IMR-90 (cell line): ENCODE measurements at regions not wholly inside any gene's neighbourhood (a gene's known extent, or its start where the extent isn't known, plus 50 kb on each side); places are given as distances from the start of the nearest gene placed in this dataset.

ENCODE experiments used
- ATAC-seq: fragments of 200-7000 bp; cut with Tn5 transposase; 2 replicates; pipeline ENCODE4 v1.9.1; 2020; ENCODE audit warnings: low read depth, mild to moderate bottlenecking, moderate library complexity
- BruUV-seq: library from RNA; stranded (reverse); fragments of 400-500 nt; replicated peaks from 2 replicates; lab custom pipeline; 2021; lab: Mats Ljungman, UMichigan
- CTCF ChIA-PET: fragments of 300-600 bp; formaldehyde crosslinking; extraction: SDS; loops from one replicate; lab custom pipeline; 2021; ENCODE audit warnings: antibody characterized with exemption; lab: Yijun Ruan, JAX
- POLR2A ChIA-PET: fragments of 300-600 bp; sonication (Branson Sonifier 250); formaldehyde crosslinking; loops from one replicate; lab custom pipeline; 2022; ENCODE audit warnings: antibody characterized with exemption; ENCODE audit not compliant: unreplicated experiment; lab: Charles Lee
- DNase-seq: peaks from one replicate; pipeline ENCODE4 v3.0.0; 2013
- H2AFZ ChIP-seq: replicated peaks from 2 replicates; pipeline ENCODE3; 2013; ENCODE audit warnings: low read length, mild to moderate bottlenecking; ENCODE audit not compliant: poor library complexity
- H2AK5ac ChIP-seq: 2 replicates; pipeline ENCODE4 v1.6.1; 2013; ENCODE audit warnings: low read depth, low read length, inconsistent platforms
- H2AK9ac ChIP-seq: replicated peaks from 2 replicates; pipeline ENCODE3; 2013; ENCODE audit warnings: mild to moderate bottlenecking, low read depth, low read length, moderate library complexity; ENCODE audit not compliant: poor library complexity
- H2BK120ac ChIP-seq: 2 replicates; pipeline ENCODE4 v1.6.1; 2013; ENCODE audit warnings: low read depth, low read length, inconsistent platforms
- H2BK15ac ChIP-seq: 3 replicates; pipeline ENCODE4 v1.6.1; 2013; ENCODE audit warnings: low read depth, low read length, inconsistent platforms
- H2BK20ac ChIP-seq: 2 replicates; pipeline ENCODE4 v1.6.1; 2013; ENCODE audit warnings: low read depth, mild to moderate bottlenecking, inconsistent platforms, low read length, moderate library complexity
- H2BK5ac ChIP-seq: 2 replicates; pipeline ENCODE4 v1.6.1; 2013; ENCODE audit warnings: mild to moderate bottlenecking, low read depth, low read length, inconsistent platforms; ENCODE audit not compliant: poor library complexity, severe bottlenecking
- H3K14ac ChIP-seq: replicated peaks from 2 replicates; pipeline ENCODE4 v1.6.1; 2013; ENCODE audit warnings: low read depth, low read length, inconsistent platforms
- H3K18ac ChIP-seq: 2 replicates; pipeline ENCODE4 v1.6.1; 2013; ENCODE audit warnings: low read depth, low read length, control low read depth
- H3K23ac ChIP-seq: 2 replicates; pipeline ENCODE4 v1.6.1; 2013; ENCODE audit warnings: low read depth, low read length, inconsistent platforms
- H3K27ac ChIP-seq: 2 replicates; pipeline ENCODE4 v1.5.1; 2013; ENCODE audit warnings: mild to moderate bottlenecking, control low read depth, low read length; ENCODE audit not compliant: insufficient read depth
- H3K27me3 ChIP-seq: 2 replicates; pipeline ENCODE4 v1.6.1; 2013; ENCODE audit warnings: low read length; ENCODE audit not compliant: control insufficient read depth, insufficient read depth
- H3K36me3 ChIP-seq: 2 replicates; pipeline ENCODE4 v1.6.1; 2013; ENCODE audit warnings: low read length, mixed read lengths; ENCODE audit not compliant: control insufficient read depth, insufficient read depth
- H3K4ac ChIP-seq: 2 replicates; pipeline ENCODE4 v1.6.1; 2013; ENCODE audit warnings: low read depth, low read length, inconsistent platforms
- H3K4me1 ChIP-seq: 2 replicates; pipeline ENCODE4 v1.6.1; 2013; ENCODE audit warnings: low read length, mixed read lengths; ENCODE audit not compliant: control insufficient read depth, insufficient read depth
- H3K4me2 ChIP-seq: 2 replicates; pipeline ENCODE4 v1.6.1; 2013; ENCODE audit warnings: low read depth, mild to moderate bottlenecking, control low read depth, low read length, moderate library complexity
- H3K4me3 ChIP-seq: 2 replicates; pipeline ENCODE4 v1.5.1; 2013; ENCODE audit warnings: low read depth, mild to moderate bottlenecking, control low read depth, low read length, moderate library complexity; ENCODE audit not compliant: insufficient read depth
- H3K56ac ChIP-seq: 2 replicates; pipeline ENCODE4 v1.6.1; 2013; ENCODE audit warnings: low read length, inconsistent platforms; ENCODE audit not compliant: insufficient read depth; ENCODE audit errors: extremely low read depth
- H3K79me1 ChIP-seq, 2 experiments: 2 replicates each; pipeline ENCODE4 v1.6.1; 2013; ENCODE audit warnings: low read length in 2 of 2, inconsistent platforms in 1 of 2, low read depth in 1 of 2
- H3K9ac ChIP-seq: 2 replicates; pipeline ENCODE4 v1.6.1; 2013; ENCODE audit warnings: low read depth, low read length, control low read depth
- H3K9me1 ChIP-seq: 2 replicates; pipeline ENCODE4 v1.6.1; 2013; ENCODE audit warnings: low read length, inconsistent platforms; ENCODE audit not compliant: insufficient read depth
- H3K9me3 ChIP-seq: 2 replicates; pipeline ENCODE4 v1.6.1; 2013; ENCODE audit warnings: low read length; ENCODE audit not compliant: control insufficient read depth, insufficient read depth
- H4K20me1 ChIP-seq: 2 replicates; pipeline ENCODE4 v1.6.1; 2013; ENCODE audit warnings: low read length, inconsistent platforms; ENCODE audit not compliant: insufficient read depth
- H4K5ac ChIP-seq: 2 replicates; pipeline ENCODE4 v1.6.1; 2013; ENCODE audit warnings: mild to moderate bottlenecking, low read depth, low read length, control low read depth
- H4K8ac ChIP-seq, 2 experiments: 2 replicates each; pipeline ENCODE4 v1.6.1; 2013; ENCODE audit warnings: low read depth in 2 of 2, low read length in 2 of 2, control low read depth in 1 of 2, inconsistent platforms in 1 of 2
- H4K91ac ChIP-seq: 2 replicates; pipeline ENCODE4 v1.6.1; 2013; ENCODE audit warnings: low read depth, low read length, inconsistent platforms; ENCODE audit not compliant: insufficient read depth
- BHLHE40 ChIP-seq: fragments of 150-350 bp; IDR thresholded peaks from 2 replicates; pipeline ENCODE4 v1.6.1; 2016; ENCODE audit warnings: mild to moderate bottlenecking, low read depth, low read length
- CEBPB ChIP-seq: IDR thresholded peaks from 2 replicates; pipeline ENCODE4 v1.6.1; 2012; ENCODE audit warnings: low read depth, low read length, improper control_type of control experiment
- CHD1 ChIP-seq: IDR thresholded peaks from 2 replicates; pipeline ENCODE4 v1.6.1; 2012; ENCODE audit warnings: low read depth, low read length, improper control_type of control experiment
- CTCF ChIP-seq: conservative IDR thresholded peaks from 2 replicates; pipeline ENCODE4 v1.5.1; 2012; ENCODE audit warnings: mild to moderate bottlenecking, low read depth, low read length, improper control_type of control experiment
- ELK1 ChIP-seq: fragments of 150-350 bp; IDR thresholded peaks from 2 replicates; pipeline ENCODE4 v1.6.1; 2016; ENCODE audit warnings: low read depth, mild to moderate bottlenecking, low read length, moderate library complexity, borderline replicate concordance
- FOS ChIP-seq: fragments of 150-350 bp; IDR thresholded peaks from 2 replicates; pipeline ENCODE4 v1.6.1; 2016; ENCODE audit warnings: low read depth, low read length
- MAFK ChIP-seq: IDR thresholded peaks from 2 replicates; pipeline ENCODE4 v1.6.1; 2012; ENCODE audit warnings: low read depth, low read length, improper control_type of control experiment
- MXI1 ChIP-seq: IDR thresholded peaks from 2 replicates; pipeline ENCODE4 v1.6.1; 2012; ENCODE audit warnings: low read depth, mild to moderate bottlenecking, low read length, moderate library complexity, borderline replicate concordance
- NFE2L2 ChIP-seq: fragments of 150-350 bp; IDR thresholded peaks from 2 replicates; pipeline ENCODE4 v1.6.1; 2016; ENCODE audit warnings: low read depth, mild to moderate bottlenecking, low read length
- RAD21 ChIP-seq: IDR thresholded peaks from 2 replicates; pipeline ENCODE4 v1.6.1; 2012; ENCODE audit warnings: low read length, improper control_type of control experiment
- RCOR1 ChIP-seq: IDR thresholded peaks from 2 replicates; pipeline ENCODE4 v1.6.1; 2012; ENCODE audit warnings: mild to moderate bottlenecking, low read length, improper control_type of control experiment; ENCODE audit not compliant: insufficient replicate concordance
- RFX5 ChIP-seq: IDR thresholded peaks from 2 replicates; pipeline ENCODE4 v1.8.0; 2012; ENCODE audit warnings: low read depth, mild to moderate bottlenecking, low read length, moderate library complexity
- WGBS, 2 experiments: methylation state at CpG; one replicate each; pipeline versions ENCODE4 v1.1.5 to v1.1.7; 2013; ENCODE audit warnings: missing lambda C conversion rate in 2 of 2; ENCODE audit not compliant: insufficient read length in 1 of 2; ENCODE audit errors: extremely low coverage in 2 of 2; 5-methylcytosine and 5-hydroxymethylcytosine counted together
- dilution Hi-C: fragments of 300-500 bp; cut with HindIII; formaldehyde crosslinking; loops from one replicate; pipeline ENCODE4 v1.14.3; 2018; ENCODE audit warnings: low sequenced_read_pairs; ENCODE audit not compliant: unreplicated experiment
- in situ Hi-C: fragments of 300-500 bp; cut with MboI; formaldehyde crosslinking; loops from 3 replicates; pipeline ENCODE4 v1.14.3; 2019; ENCODE audit warnings: low sequenced_read_pairs, inconsistent platforms, mixed read lengths
- intact Hi-C: fragments of 100-400 bp; cut with micrococcal nuclease; formaldehyde crosslinking; loops from 2 replicates; pipeline ENCODE4 v1.10.0; 2022
- TF ChIP-seq, protein P1 (sequence below): fragments of 150-350 bp; IDR thresholded peaks from 2 replicates; pipeline ENCODE4 v1.6.1; 2017; ENCODE audit warnings: mild to moderate bottlenecking, antibody characterized with exemption, low read length, low read depth

GRCh38 chr18:29737620-29738019 lies 1304.9 kb downstream of the DSC3 start:
- no TSS peak for BruUV-seq
- H3K18ac ChIP-seq = no peak overlapping the region
- no peak overlapping the region for H2BK15ac ChIP-seq
- H2AK5ac ChIP-seq = no peak overlapping the region
- dilution Hi-C loops = no loop called here
- in situ Hi-C loops = no loop called here
- intact Hi-C loops = no loop called here
- CTCF ChIA-PET = no interaction called here
- no peak overlapping the region for H2BK120ac ChIP-seq
- H3K4me3 ChIP-seq = no peak overlapping the region
- H3K27me3 ChIP-seq = no peaks in the 10 kb centered on the region
- 0 out of 2 replicates have a peak, but pooled peaks cover 2% of the 10 kb centered on the region for H3K9me1 ChIP-seq
- no peak overlapping the region for H4K8ac ChIP-seq
- H4K20me1 ChIP-seq = no peaks in the 10 kb centered on the region
- no peak overlapping the region for H2AK9ac ChIP-seq
- no peak overlapping the region for H2BK20ac ChIP-seq
- H3K23ac ChIP-seq = no peak overlapping the region
- H3K4ac ChIP-seq = no peak overlapping the region
- DNase-seq (no peak), ATAC-seq (no peak)
- peak overlapping the region; percentile 63 for H2AFZ ChIP-seq
- no peak overlapping the region for H2BK5ac ChIP-seq
- no peak overlapping the region for H3K56ac ChIP-seq
- H3K79me1 ChIP-seq = no peaks in the 10 kb centered on the region
- no peaks in the 10 kb centered on the region for H3K36me3 ChIP-seq
- POLR2A ChIA-PET = no interaction called here
- no peak overlapping the region for H4K91ac ChIP-seq
- no peak overlapping the region for H3K4me2 ChIP-seq
- H3K4me1 ChIP-seq = no peaks in the 10 kb centered on the region
- no CpG with 5 or more reads among the region's 4 CpGs for WGBS, 2 experiments
- TF ChIP-seq ELK1 = no peak
- TF ChIP-seq CHD1 = no peak
- TF ChIP-seq RFX5 = no peak
- TF ChIP-seq NFE2L2 = no peak
- no peak for TF ChIP-seq MAFK
- TF ChIP-seq CEBPB = no peak
- TF ChIP-seq RCOR1 = no peak
- no peak for TF ChIP-seq CTCF
- TF ChIP-seq MXI1 = no peak
- TF ChIP-seq, protein P1, sequence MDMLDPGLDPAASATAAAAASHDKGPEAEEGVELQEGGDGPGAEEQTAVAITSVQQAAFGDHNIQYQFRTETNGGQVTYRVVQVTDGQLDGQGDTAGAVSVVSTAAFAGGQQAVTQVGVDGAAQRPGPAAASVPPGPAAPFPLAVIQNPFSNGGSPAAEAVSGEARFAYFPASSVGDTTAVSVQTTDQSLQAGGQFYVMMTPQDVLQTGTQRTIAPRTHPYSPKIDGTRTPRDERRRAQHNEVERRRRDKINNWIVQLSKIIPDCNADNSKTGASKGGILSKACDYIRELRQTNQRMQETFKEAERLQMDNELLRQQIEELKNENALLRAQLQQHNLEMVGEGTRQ = no peak
- no peak for TF ChIP-seq FOS
- TF ChIP-seq BHLHE40 = no peak
- TF ChIP-seq RAD21 = no peak
- H4K5ac ChIP-seq = no peak overlapping the region
- no peak overlapping the region for H3K27ac ChIP-seq
- no peaks in the 10 kb centered on the region for H3K9me3 ChIP-seq
- no peak overlapping the region for H3K9ac ChIP-seq
- H3K14ac ChIP-seq = no peak overlapping the region
